ENCODE measurements at regions not wholly inside any gene's neighbourhood (a gene's known extent, or its start where the extent isn't known, plus 50 kb on each side); places are given as distances from the start of the nearest gene placed in this dataset.

GRCh38 chr22:47762141-47762540 is 999.7 kb downstream of the TBC1D22A start:
- Mint-ChIP-seq H3K9me3 (peaks cover 10% of the 10 kb centered on the region), H3K36me3 (ENCODE audit: low read depth) (no peaks in the 10 kb centered on the region), H3K4me3 (no peak overlapping the region), H3K27me3 (ENCODE audit: low read depth) (peaks cover 20% of the 10 kb centered on the region), H3K27ac (ENCODE audit: unreplicated experiment) (no peak overlapping the region), H3K4me1 (no peaks in the 10 kb centered on the region)
- no peak for TF ChIP-seq CTCF (conservative IDR thresholded peaks at IDR 0.05)
- DNase-seq (ENCODE audit: low read depth, low spot score), result no peak

- Mint-ChIP-seq H3K4me3 (no peak overlapping the region), H3K36me3 (ENCODE audit: low read depth) (no peaks in the 10 kb centered on the region), H3K27me3 (ENCODE audit: low read depth) (peaks cover 20% of the 10 kb centered on the region), H3K9me3 (peaks cover 13% of the 10 kb centered on the region), H3K27ac (ENCODE audit: unreplicated experiment) (no peak overlapping the region), H3K4me1 (no peaks in the 10 kb centered on the region)
- TF ChIP-seq CTCF (conservative IDR thresholded peaks at IDR 0.05), result no peak
- no peak for DNase-seq (ENCODE audit: low read depth, low spot score)
Observed at GRCh38 chr22:47759909-47760308, 997.5 kb downstream of the TBC1D22A start.

- no peak overlapping the region for H3K4me3 Mint-ChIP-seq
- H3K36me3 Mint-ChIP-seq (ENCODE audit: low read depth), result no peaks in the 10 kb centered on the region
- no peak for DNase-seq (ENCODE audit: low read depth, low spot score)
- H3K4me1 Mint-ChIP-seq, result no peaks in the 10 kb centered on the region
- peaks cover 16% of the 10 kb centered on the region for H3K27me3 Mint-ChIP-seq (ENCODE audit: low read depth)
- peaks cover 11% of the 10 kb centered on the region for H3K9me3 Mint-ChIP-seq
- H3K27ac Mint-ChIP-seq (ENCODE audit: unreplicated experiment), result no peak overlapping the region
- no peak for TF ChIP-seq CTCF (conservative IDR thresholded peaks at IDR 0.05)
Observed at GRCh38 chr22:47757741-47758140, 995.3 kb downstream of the TBC1D22A start.

GRCh38 chr22:47750086-47750485 is 987.6 kb downstream of the TBC1D22A start:
- Mint-ChIP-seq H3K9me3 (no peaks in the 10 kb centered on the region), H3K36me3 (ENCODE audit: low read depth) (no peaks in the 10 kb centered on the region), H3K27ac (ENCODE audit: unreplicated experiment) (no peak overlapping the region), H3K27me3 (ENCODE audit: low read depth) (peaks cover 2% of the 10 kb centered on the region), H3K4me3 (no peak overlapping the region), H3K4me1 (peaks cover 6% of the 10 kb centered on the region)
- no peak for DNase-seq (ENCODE audit: low read depth, low spot score)
- TF ChIP-seq CTCF (conservative IDR thresholded peaks at IDR 0.05), result no peak

GRCh38 chr22:47748957-47749356 is 986.5 kb downstream of the TBC1D22A start:
- H3K36me3 Mint-ChIP-seq (ENCODE audit: low read depth), result no peaks in the 10 kb centered on the region
- H3K27ac Mint-ChIP-seq (ENCODE audit: unreplicated experiment), result no peak overlapping the region
- no peaks in the 10 kb centered on the region for H3K9me3 Mint-ChIP-seq
- H3K27me3 Mint-ChIP-seq (ENCODE audit: low read depth), result peaks cover 2% of the 10 kb centered on the region
- DNase-seq (ENCODE audit: low read depth, low spot score), result no peak
- peaks cover 6% of the 10 kb centered on the region for H3K4me1 Mint-ChIP-seq
- TF ChIP-seq CTCF (conservative IDR thresholded peaks at IDR 0.05), result no peak
- no peak overlapping the region for H3K4me3 Mint-ChIP-seq

GRCh38 chr22:47748271-47748670 is 985.8 kb downstream of the TBC1D22A start:
- H3K27ac Mint-ChIP-seq (ENCODE audit: unreplicated experiment), result no peak overlapping the region

More at GRCh38 chr22:47748271-47748670, 985.8 kb downstream of the TBC1D22A start:
- H3K4me3 Mint-ChIP-seq, result no peak overlapping the region
- peaks cover 2% of the 10 kb centered on the region for H3K27me3 Mint-ChIP-seq (ENCODE audit: low read depth)
- no peaks in the 10 kb centered on the region for H3K9me3 Mint-ChIP-seq
- peaks cover 6% of the 10 kb centered on the region for H3K4me1 Mint-ChIP-seq
- no peak for DNase-seq (ENCODE audit: low read depth, low spot score)
- TF ChIP-seq CTCF (conservative IDR thresholded peaks at IDR 0.05), result no peak
- H3K36me3 Mint-ChIP-seq (ENCODE audit: low read depth), result no peaks in the 10 kb centered on the region

All from neural crest cell (in vitro differentiated cells).